Common myeloid progenitor, CD34-positive (primary cell): ENCODE measurements at regions not wholly inside any gene's neighbourhood (a gene's known extent, or its start where the extent isn't known, plus 50 kb on each side); places are given as distances from the start of the nearest gene placed in this dataset.

Experiments used
- CTCF ChIA-PET: fragments of 350-600 bp; sonication (Branson Sonifier 250); formaldehyde crosslinking; loops from one replicate; lab custom pipeline; 2021; ENCODE audit warnings: antibody characterized with exemption; lab: Charles Lee
- POLR2A ChIA-PET: fragments of 350-600 bp; sonication (Branson Sonifier 250); formaldehyde crosslinking; loops from one replicate; lab custom pipeline; 2021; ENCODE audit warnings: antibody characterized with exemption; lab: Charles Lee
- DNase-seq, 3 donors: peaks; one replicate each; pipeline versions ENCODE4 v3.0.0 to v3.0.0-alpha.2; 2013
- H3K27ac ChIP-seq, 2 experiments: 1 replicate in 1 of 2; 2 replicates in 1 of 2; pipeline ENCODE4 v1.7.0; 2013; ENCODE audit warnings: inconsistent platforms in 2 of 2, low read length in 2 of 2, mild to moderate bottlenecking in 2 of 2, low read depth in 1 of 2, moderate library complexity in 1 of 2; ENCODE audit not compliant: severe bottlenecking in 2 of 2, insufficient read depth in 1 of 2, poor library complexity in 1 of 2
- H3K27me3 ChIP-seq, 5 experiments: replicated peaks in 2 of 5; 1 replicate in 3 of 5; 2 replicates in 2 of 5; pipeline versions ENCODE4 v1.6.1 to v1.7.0; 2013; ENCODE audit warnings: low read length in 4 of 5, mild to moderate bottlenecking in 2 of 5, moderate library complexity in 2 of 5, inconsistent platforms in 1 of 5; ENCODE audit not compliant: insufficient read depth in 5 of 5, control insufficient read depth in 4 of 5
- H3K36me3 ChIP-seq, 4 experiments: 1 replicate in 2 of 4; 2 replicates in 2 of 4; pipeline versions ENCODE4 v1.6.1 to v1.7.0; 2013; ENCODE audit warnings: low read length in 3 of 4, control low read depth in 1 of 4, mild to moderate bottlenecking in 1 of 4; ENCODE audit not compliant: control insufficient read depth in 4 of 4, insufficient read depth in 4 of 4
- H3K4me1 ChIP-seq, 4 experiments: 1 replicate in 3 of 4; 2 replicates in 1 of 4; pipeline versions ENCODE4 v1.6.1 to v1.7.1; 2013; ENCODE audit warnings: low read length in 3 of 4, mild to moderate bottlenecking in 3 of 4, control low read depth in 1 of 4, inconsistent platforms in 1 of 4, moderate library complexity in 1 of 4; ENCODE audit not compliant: control insufficient read depth in 4 of 4, insufficient read depth in 4 of 4; ENCODE audit errors: control extremely low read depth in 1 of 4
- H3K4me3 ChIP-seq, 7 experiments: 1 replicate in 4 of 7; 2 replicates in 3 of 7; pipeline versions ENCODE4 v1.5.1 to v1.7.0; 2013; ENCODE audit warnings: mild to moderate bottlenecking in 7 of 7, low read length in 6 of 7, moderate library complexity in 6 of 7, inconsistent platforms in 2 of 7, low read depth in 2 of 7, control low read depth in 1 of 7; ENCODE audit not compliant: insufficient read depth in 4 of 7, control insufficient read depth in 1 of 7; ENCODE audit errors: extremely low read depth in 1 of 7
- H3K9me3 ChIP-seq, 5 experiments: 1 replicate in 4 of 5; 2 replicates in 1 of 5; pipeline versions ENCODE4 v1.6.1 to v1.7.1; 2013; ENCODE audit warnings: low read length in 4 of 5, mild to moderate bottlenecking in 2 of 5, inconsistent platforms in 1 of 5, low read depth in 1 of 5, moderate library complexity in 1 of 5; ENCODE audit not compliant: control insufficient read depth in 4 of 5, insufficient read depth in 2 of 5; ENCODE audit errors: control extremely low read depth in 1 of 5
- WGBS: methylation state at CpG from one replicate; pipeline ENCODE4 v1.1.5; 2013; ENCODE audit not compliant: insufficient coverage; 5-methylcytosine and 5-hydroxymethylcytosine counted together

GRCh38 chr1:71167505-71167904 is 86.7 kb upstream of the ZRANB2 start:
- Histone ChIP-seq H3K36me3 (no peaks in the 10 kb centered on the region), H3K4me3 (no peak overlapping the region), H3K9me3 (peaks cover 0 to 2% (median 0%) of the 10 kb centered on the region in 5 experiments), H3K4me1 (no peaks in the 10 kb centered on the region), H3K27me3 (peaks cover 0 to 4% (median 0%) of the 10 kb centered on the region in 5 experiments), H3K27ac (no peak overlapping the region)
- POLR2A ChIA-PET, result no interaction called here
- no peak for DNase-seq
- 94% methylated on average over 2 of the region's 2 CpGs for WGBS
- CTCF ChIA-PET, result no interaction called here

GRCh38 chr1:71166178-71167173 is 85.6 kb upstream of the ZRANB2 start:
- H3K9me3 ChIP-seq, result no peaks in the 10 kb centered on the region
- ChIA-PET POLR2A (no interaction called here), CTCF (no interaction called here)
- no peak overlapping the region for H3K4me3 ChIP-seq
- no peak overlapping the region for H3K27ac ChIP-seq
- DNase-seq, result no peak
- no peaks in the 10 kb centered on the region for H3K4me1 ChIP-seq
- peaks cover 0 to 4% (median 0%) of the 10 kb centered on the region in 5 experiments for H3K27me3 ChIP-seq
- WGBS, result no CpG with 5 or more reads among the region's 4 CpGs
- H3K36me3 ChIP-seq, result no peaks in the 10 kb centered on the region

- no peak overlapping the region for H3K4me3 ChIP-seq
- 100% methylated on average over 1 of the region's 2 CpGs for WGBS
- POLR2A ChIA-PET, result no interaction called here
- CTCF ChIA-PET, result no interaction called here
- DNase-seq, result no peak
- H3K27me3 ChIP-seq, result no peaks in the 10 kb centered on the region
- H3K9me3 ChIP-seq, result no peaks in the 10 kb centered on the region
- no peaks in the 10 kb centered on the region for H3K36me3 ChIP-seq
- no peak overlapping the region for H3K27ac ChIP-seq
- no peaks in the 10 kb centered on the region for H3K4me1 ChIP-seq
These were observed 76.9 kb upstream of the ZRANB2 start for GRCh38 chr1:71157715-71158114.

GRCh38 chr1:71157151-71157550 is 76.3 kb upstream of the ZRANB2 start:
- no peak for DNase-seq
- WGBS, result 97% methylated on average over 5 of the region's 5 CpGs
- Histone ChIP-seq H3K4me3 (no peak overlapping the region), H3K4me1 (no peaks in the 10 kb centered on the region), H3K9me3 (no peaks in the 10 kb centered on the region), H3K27me3 (no peaks in the 10 kb centered on the region), H3K36me3 (no peaks in the 10 kb centered on the region), H3K27ac (no peak overlapping the region)
- POLR2A ChIA-PET, result no interaction called here
- CTCF ChIA-PET, result no interaction called here

- no peak overlapping the region for H3K4me3 ChIP-seq
- DNase-seq, result no peak
- no CpG with 5 or more reads among the region's 2 CpGs for WGBS
- H3K36me3 ChIP-seq, result no peaks in the 10 kb centered on the region
- H3K27me3 ChIP-seq, result no peaks in the 10 kb centered on the region
- no peaks in the 10 kb centered on the region for H3K4me1 ChIP-seq
- ChIA-PET POLR2A (interaction anchor here (0.6 kb wide), 1 partner anchor 25 kb away, joined by 3 read pairs; no protein-coding TSS in a partner anchor), CTCF (no interaction called here)
- H3K27ac ChIP-seq, result no peak overlapping the region
- no peaks in the 10 kb centered on the region for H3K9me3 ChIP-seq
These were observed 75.8 kb upstream of the ZRANB2 start for GRCh38 chr1:71156590-71156989.

- ChIA-PET CTCF (no interaction called here), POLR2A (no interaction called here)
- H3K4me3 ChIP-seq, result no peak overlapping the region
- no peaks in the 10 kb centered on the region for H3K36me3 ChIP-seq
- WGBS, result 100% methylated on average over 3 of the region's 3 CpGs
- H3K27ac ChIP-seq, result no peak overlapping the region
- no peaks in the 10 kb centered on the region for H3K27me3 ChIP-seq
- H3K4me1 ChIP-seq, result no peaks in the 10 kb centered on the region
- no peak for DNase-seq
- H3K9me3 ChIP-seq, result no peaks in the 10 kb centered on the region
These were observed 73.6 kb upstream of the ZRANB2 start for GRCh38 chr1:71154429-71154828.

- no peak for DNase-seq
- ChIA-PET POLR2A (no interaction called here), CTCF (no interaction called here)
- 93% methylated on average over 2 of the region's 2 CpGs for WGBS
- H3K4me1 ChIP-seq, result no peaks in the 10 kb centered on the region
- H3K36me3 ChIP-seq, result no peaks in the 10 kb centered on the region
- H3K27me3 ChIP-seq, result no peaks in the 10 kb centered on the region
- H3K27ac ChIP-seq, result no peak overlapping the region
- no peaks in the 10 kb centered on the region for H3K9me3 ChIP-seq
- no peak overlapping the region for H3K4me3 ChIP-seq
These were observed 73.0 kb upstream of the ZRANB2 start for GRCh38 chr1:71153826-71154225.
